Right ventricle myocardium superior (tissue), 1 donor: ENCODE measurements at regions not wholly inside any gene's neighbourhood (a gene's known extent, or its start where the extent isn't known, plus 50 kb on each side); places are given as distances from the start of the nearest gene placed in this dataset.
A peak's percentile ranks its signal among the peaks of the same experiment; 100 is the strongest.
"Not testable (repeated sequence)": the region's sequence is repeated elsewhere in the genome, so short reads cannot be mapped to it uniquely, and the experiment has no call there.

ENCODE experiments used
- ATAC-seq: fragments of 200-7000 bp; cut with Tn5 transposase; one replicate; pipeline ENCODE4 v1.9.1; 2020; ENCODE audit warnings: mild to moderate bottlenecking; ENCODE audit not compliant: poor library complexity
- DNase-seq: peaks from one replicate; pipeline ENCODE4 v3.0.0-alpha.2; 2020
- intact Hi-C: fragments of 100-400 bp; cut with DNase I; formaldehyde crosslinking; loops from one replicate; pipeline ENCODE4 v1.11.2; 2022
- donor health status: DM: no; HTN: yes; CAD: no; lungs with severe emphysema.

DNA sequence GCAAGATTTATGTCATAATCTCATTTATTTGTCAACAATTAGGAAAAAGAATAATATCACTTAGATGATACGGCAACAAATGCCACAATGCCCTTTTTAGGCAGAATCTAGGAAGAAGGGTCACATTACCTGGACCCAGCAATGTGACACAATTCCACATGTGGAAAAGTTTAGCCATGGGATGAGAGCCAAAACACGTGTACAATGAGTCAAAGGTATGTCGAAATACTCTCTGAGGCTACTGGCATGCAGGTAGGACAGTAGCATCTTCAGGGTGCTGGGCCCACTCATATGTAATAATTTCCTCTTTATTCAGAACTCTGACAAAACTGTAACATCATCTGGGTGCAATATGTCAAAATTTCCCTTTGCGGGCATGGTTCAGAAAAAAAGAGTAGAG is 175.7 kb upstream of the BPY2C start:
- ATAC-seq, intact Hi-C loops, DNase-seq: not testable (repeated sequence)

DNA sequence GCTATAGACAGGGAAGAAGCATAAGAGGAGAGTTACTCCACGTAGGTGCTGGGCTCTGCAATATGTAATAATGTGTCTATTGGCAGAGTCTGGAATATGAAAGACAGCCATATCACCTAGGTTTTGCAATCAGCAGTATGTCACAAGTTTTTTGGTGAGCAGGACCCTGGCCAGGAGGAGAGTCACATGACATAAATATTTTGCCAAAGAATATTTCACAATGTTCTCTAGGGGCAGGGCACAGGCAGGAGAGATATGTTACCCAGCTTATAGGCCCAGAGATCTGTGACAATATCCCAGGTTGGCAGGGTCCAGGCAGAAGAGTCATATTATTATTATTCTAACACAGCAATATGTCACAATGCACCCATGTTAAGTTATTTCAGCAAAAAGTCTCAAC is 165.0 kb upstream of the BPY2C start:
- DNase-seq, intact Hi-C loops: not testable (repeated sequence)
- peak; percentile 79 for ATAC-seq

GRCh38 chrY:25212098-25212497 is 160.2 kb upstream of the BPY2C start:
- ATAC-seq, intact Hi-C loops, DNase-seq: not testable (repeated sequence)

DNA sequence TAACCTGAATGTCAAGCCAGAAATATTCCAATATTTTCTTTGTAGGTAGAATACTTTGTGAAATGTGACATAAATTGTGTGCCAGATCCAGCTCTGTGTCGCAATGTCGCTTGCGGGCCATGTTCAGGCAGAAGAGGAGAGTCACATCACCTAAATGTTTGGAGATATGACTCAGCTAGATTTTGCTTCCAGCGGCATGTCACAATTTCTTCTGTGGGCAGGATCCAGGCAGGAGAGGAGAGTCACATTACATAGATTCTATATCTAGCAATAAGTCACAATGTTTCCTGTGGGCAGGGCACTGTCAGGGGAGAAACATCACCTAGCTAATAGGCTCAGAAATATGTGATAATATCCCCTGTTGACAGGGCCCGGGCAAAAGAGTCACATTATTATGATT is 159.6 kb upstream of the BPY2C start:
- intact Hi-C loops, DNase-seq: not testable (repeated sequence)
- peak; percentile 63 for ATAC-seq

- peak; percentile 91 for ATAC-seq
- DNase-seq, intact Hi-C loops: not testable (repeated sequence)
Observed at GRCh38 chrY:25207373-25207772, 155.5 kb upstream of the BPY2C start.
